Cardiac fibroblast (primary cell): ENCODE measurements at regions not wholly inside any gene's neighbourhood (a gene's known extent, or its start where the extent isn't known, plus 50 kb on each side); places are given as distances from the start of the nearest gene placed in this dataset.

Source experiments
- DNase-seq, 2 donors: peaks; one replicate each; pipeline versions ENCODE4 v3.0.0 to v3.0.0-alpha.2; 2010; ENCODE audit warnings: low read depth in 2 of 2
- H3K4me3 ChIP-seq, 2 donors: replicated peaks in 1 of 2; 1 replicate in 1 of 2; 2 replicates in 1 of 2; pipeline ENCODE4 v1.5.1; 2011; ENCODE audit warnings: low read depth in 2 of 2, low read length in 2 of 2, mild to moderate bottlenecking in 2 of 2, moderate library complexity in 1 of 2
- CTCF ChIP-seq: IDR thresholded peaks from one replicate; pipeline ENCODE4 v1.5.1; 2011; ENCODE audit warnings: low read depth, mild to moderate bottlenecking, low read length, inconsistent platforms

- no peak for TF ChIP-seq CTCF
- no peak for DNase-seq
- no peak overlapping the region for H3K4me3 ChIP-seq
Observed at GRCh38 chr12:67524861-67525616, 123.5 kb upstream of the DYRK2 start.

- TF ChIP-seq CTCF, result no peak
- DNase-seq, result no peak
- H3K4me3 ChIP-seq, result no peak overlapping the region
Observed at GRCh38 chr12:67525617-67525884, 123.0 kb upstream of the DYRK2 start.

GRCh38 chr12:67526129-67526528, 122.4 kb upstream of the DYRK2 start:
- no peak for TF ChIP-seq CTCF
- H3K4me3 ChIP-seq, result no peak overlapping the region
- DNase-seq, result no peak

GRCh38 chr12:67531051-67531450, 117.5 kb upstream of the DYRK2 start:
- DNase-seq, result no peak
- no peak overlapping the region for H3K4me3 ChIP-seq
- no peak for TF ChIP-seq CTCF

GRCh38 chr12:67531501-67531900, 117.0 kb upstream of the DYRK2 start:
- H3K4me3 ChIP-seq, result no peak overlapping the region
- DNase-seq, result peak in 1 of 2 donors; percentile 8
- TF ChIP-seq CTCF, result no peak

GRCh38 chr12:67533159-67533558, 115.4 kb upstream of the DYRK2 start:
- no peak overlapping the region for H3K4me3 ChIP-seq
- DNase-seq, result no peak
- TF ChIP-seq CTCF, result no peak

- TF ChIP-seq CTCF, result no peak
- H3K4me3 ChIP-seq, result no peak overlapping the region
- DNase-seq, result no peak
Observed at GRCh38 chr12:67534046-67534445, 114.5 kb upstream of the DYRK2 start.
